Upper lobe of left lung (tissue), 4 donors: ENCODE measurements at regions not wholly inside any gene's neighbourhood (a gene's known extent, or its start where the extent isn't known, plus 50 kb on each side); places are given as distances from the start of the nearest gene placed in this dataset.

Experiments
- EP300 ChIP-seq, 4 donors: sonication (generic); formaldehyde crosslinking; IDR thresholded peaks; one replicate each; pipeline ENCODE4 v1.5.1; 2017; ENCODE audit warnings: antibody characterized with exemption in 4 of 4, control low read depth in 2 of 4
- POLR2A ChIP-seq, 4 donors: fragments of 450-650 bp; IDR thresholded peaks; one replicate each; pipeline ENCODE4 v1.5.1; 2016 to 2017; ENCODE audit warnings: antibody characterized with exemption in 4 of 4, mild to moderate bottlenecking in 2 of 4
- POLR2AphosphoS5 ChIP-seq, 2 donors: sonication (generic); formaldehyde crosslinking; IDR thresholded peaks; one replicate each; pipeline ENCODE4 v1.5.1; 2017; ENCODE audit warnings: antibody characterized with exemption in 2 of 2
- TF ChIP-seq, protein P1 (sequence below), 6 experiments: fragments of 450-650 bp in 4 of 6; fragments of 200-600 bp in 2 of 6; sonication (generic) in 2 of 6; IDR thresholded peaks; one replicate each; pipeline ENCODE4 v1.5.1; 2016 to 2019; ENCODE audit warnings: antibody characterized with exemption in 6 of 6

GRCh38 chr10:33759191-33759590, 424.7 kb upstream of the NRP1 start:
- TF ChIP-seq, protein P1, sequence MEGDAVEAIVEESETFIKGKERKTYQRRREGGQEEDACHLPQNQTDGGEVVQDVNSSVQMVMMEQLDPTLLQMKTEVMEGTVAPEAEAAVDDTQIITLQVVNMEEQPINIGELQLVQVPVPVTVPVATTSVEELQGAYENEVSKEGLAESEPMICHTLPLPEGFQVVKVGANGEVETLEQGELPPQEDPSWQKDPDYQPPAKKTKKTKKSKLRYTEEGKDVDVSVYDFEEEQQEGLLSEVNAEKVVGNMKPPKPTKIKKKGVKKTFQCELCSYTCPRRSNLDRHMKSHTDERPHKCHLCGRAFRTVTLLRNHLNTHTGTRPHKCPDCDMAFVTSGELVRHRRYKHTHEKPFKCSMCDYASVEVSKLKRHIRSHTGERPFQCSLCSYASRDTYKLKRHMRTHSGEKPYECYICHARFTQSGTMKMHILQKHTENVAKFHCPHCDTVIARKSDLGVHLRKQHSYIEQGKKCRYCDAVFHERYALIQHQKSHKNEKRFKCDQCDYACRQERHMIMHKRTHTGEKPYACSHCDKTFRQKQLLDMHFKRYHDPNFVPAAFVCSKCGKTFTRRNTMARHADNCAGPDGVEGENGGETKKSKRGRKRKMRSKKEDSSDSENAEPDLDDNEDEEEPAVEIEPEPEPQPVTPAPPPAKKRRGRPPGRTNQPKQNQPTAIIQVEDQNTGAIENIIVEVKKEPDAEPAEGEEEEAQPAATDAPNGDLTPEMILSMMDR (IDR thresholded peaks at IDR 0.05): no peak
- TF ChIP-seq POLR2A (IDR thresholded peaks at IDR 0.05) (no peak), POLR2AphosphoS5 (IDR thresholded peaks at IDR 0.05) (no peak), EP300 (IDR thresholded peaks at IDR 0.05) (no peak)
